Neural cell (in vitro differentiated cells): ENCODE measurements at regions not wholly inside any gene's neighbourhood (a gene's known extent, or its start where the extent isn't known, plus 50 kb on each side); places are given as distances from the start of the nearest gene placed in this dataset.
"Not testable (repeated sequence)": the region's sequence is repeated elsewhere in the genome, so short reads cannot be mapped to it uniquely, and the experiment has no call there.

Source experiments
- H2AFZ ChIP-seq: fragments of 200-600, 300-800 bp; sonication (generic), shearing (Covaris generic); 2 replicates; pipeline ENCODE4 v1.6.0; 2014; ENCODE audit warnings: low read depth, mild to moderate bottlenecking, antibody characterized with exemption, low read length, moderate library complexity
- H3F3A ChIP-seq: fragments of 200-600 bp; shearing (Covaris generic); 2 replicates; pipeline ENCODE4 v1.6.1; 2016; ENCODE audit warnings: mild to moderate bottlenecking, moderate library complexity, mixed read lengths, antibody characterized with exemption, low read length; ENCODE audit not compliant: insufficient read depth, poor library complexity, severe bottlenecking
- H3K27ac ChIP-seq: fragments of 200-600, 300-800 bp; sonication (generic), shearing (Covaris generic); 2 replicates; pipeline ENCODE4 v1.5.1; 2014; ENCODE audit warnings: mild to moderate bottlenecking, low read length, moderate library complexity
- H3K27me3 ChIP-seq: fragments of 300-800, 200-600 bp; sonication (generic), shearing (Covaris generic); 2 replicates; pipeline ENCODE4 v1.6.0; 2014; ENCODE audit warnings: mild to moderate bottlenecking, low read depth, low read length, moderate library complexity; ENCODE audit not compliant: insufficient read depth
- H3K36me3 ChIP-seq: fragments of 300-800, 200-600 bp; sonication (generic), shearing (Covaris generic); 2 replicates; pipeline ENCODE4 v1.5.1; 2014; ENCODE audit warnings: mild to moderate bottlenecking, antibody characterized with exemption, low read length, moderate library complexity; ENCODE audit not compliant: insufficient read depth
- H3K4me2 ChIP-seq: fragments of 300-800, 200-600 bp; sonication (generic), shearing (Covaris generic); 2 replicates; pipeline ENCODE4 v1.6.0; 2014; ENCODE audit warnings: mild to moderate bottlenecking, low read length
- H3K4me3 ChIP-seq: fragments of 300-800, 200-600 bp; sonication (generic), shearing (Covaris generic); 2 replicates; pipeline ENCODE4 v1.5.1; 2014; ENCODE audit warnings: mild to moderate bottlenecking, low read length, moderate library complexity
- H3K79me2 ChIP-seq: fragments of 200-600 bp; shearing (Covaris generic); replicated peaks from 2 replicates; pipeline ENCODE4 v1.6.0; 2014; ENCODE audit warnings: mild to moderate bottlenecking, low read length, moderate library complexity; ENCODE audit not compliant: insufficient read depth
- H3K9ac ChIP-seq: fragments of 300-800, 200-600 bp; sonication (generic), shearing (Covaris generic); 2 replicates; pipeline ENCODE4 v1.6.1; 2016; ENCODE audit warnings: mild to moderate bottlenecking, low read length, mixed read lengths
- H3K9me2 ChIP-seq: fragments of 200-600 bp; shearing (Covaris generic); 2 replicates; pipeline ENCODE4 v1.6.1; 2016; ENCODE audit warnings: mild to moderate bottlenecking, low read length, mixed read lengths; ENCODE audit not compliant: insufficient read depth
- H3K9me3 ChIP-seq: fragments of 200-600, 300-800 bp; sonication (generic), shearing (Covaris generic); 2 replicates; pipeline ENCODE4 v1.6.1; 2016; ENCODE audit warnings: mild to moderate bottlenecking, mixed run types, low read length, moderate library complexity, mixed read lengths
- H4K20me1 ChIP-seq: fragments of 200-600 bp; shearing (Covaris generic); 2 replicates; pipeline ENCODE4 v1.6.1; 2016; ENCODE audit warnings: mild to moderate bottlenecking, mixed run types; ENCODE audit not compliant: insufficient read depth
- CTCF ChIP-seq: fragments of 450-650 bp; IDR thresholded peaks from 2 replicates; pipeline ENCODE4 v1.5.1; 2014; ENCODE audit warnings: antibody characterized with exemption, mild to moderate bottlenecking, moderate library complexity; ENCODE audit not compliant: poor library complexity, severe bottlenecking
- EP300 ChIP-seq: fragments of 450-650 bp; conservative IDR thresholded peaks from 2 replicates; pipeline ENCODE4 v1.6.1; 2014; ENCODE audit warnings: antibody characterized with exemption, mild to moderate bottlenecking, moderate library complexity; ENCODE audit not compliant: poor library complexity, severe bottlenecking
- EZH2 ChIP-seq: fragments of 200-600, 300-800 bp; shearing (Covaris generic), sonication (generic); IDR thresholded peaks from 2 replicates; pipeline ENCODE4 v1.6.1; 2014; ENCODE audit warnings: antibody characterized with exemption, low read length, borderline replicate concordance, mild to moderate bottlenecking; ENCODE audit not compliant: insufficient read depth, poor library complexity, severe bottlenecking
- POLR2AphosphoS5 ChIP-seq: IDR thresholded peaks from 2 replicates; pipeline ENCODE4 v1.6.1; 2012
- RAD21 ChIP-seq: fragments of 450-650 bp; conservative IDR thresholded peaks from 2 replicates; pipeline ENCODE4 v1.6.1; 2014; ENCODE audit warnings: antibody characterized with exemption, mild to moderate bottlenecking, moderate library complexity
- REST ChIP-seq: IDR thresholded peaks from 2 replicates; pipeline ENCODE4 v1.6.1; 2012; ENCODE audit warnings: borderline replicate concordance
- SMC3 ChIP-seq: fragments of 450-650 bp; conservative IDR thresholded peaks from 2 replicates; pipeline ENCODE4 v1.6.1; 2014; ENCODE audit warnings: antibody characterized with exemption, mild to moderate bottlenecking, moderate library complexity; ENCODE audit not compliant: poor library complexity
- TAF1 ChIP-seq: IDR thresholded peaks from 2 replicates; pipeline ENCODE4 v1.6.1; 2012; ENCODE audit warnings: low read depth

- H3K27me3 ChIP-seq: no peaks in the 10 kb centered on the region
- no peaks in the 10 kb centered on the region for H4K20me1 ChIP-seq
- H3K9me2 ChIP-seq: no peaks in the 10 kb centered on the region
- H3K9me3 ChIP-seq: no peaks in the 10 kb centered on the region
- no peak overlapping the region for H3K27ac ChIP-seq
- no peaks in the 10 kb centered on the region for H3K79me2 ChIP-seq
- H3K36me3 ChIP-seq: no peaks in the 10 kb centered on the region
- no peak for TF ChIP-seq RAD21
- no peak for TF ChIP-seq TAF1
- no peak for TF ChIP-seq REST
- TF ChIP-seq EP300: no peak
- no peak for TF ChIP-seq SMC3
- no peak for TF ChIP-seq EZH2
- TF ChIP-seq POLR2AphosphoS5: no peak
- TF ChIP-seq CTCF: no peak
- H3K4me2 ChIP-seq: no peak overlapping the region
- H3F3A ChIP-seq: no peaks in the 10 kb centered on the region
- H3K9ac ChIP-seq: no peak overlapping the region
- H3K4me3 ChIP-seq: no peak overlapping the region
- H2AFZ ChIP-seq: no peak overlapping the region
These were observed 141.3 kb upstream of the MSX2 start for GRCh38 chr5:174583071-174583470.

GRCh38 chr5:174585472-174585871, 138.9 kb upstream of the MSX2 start:
- Histone ChIP-seq H3K36me3 (no peaks in the 10 kb centered on the region), H3K27ac (no peak overlapping the region), H2AFZ (no peak overlapping the region), H3F3A (no peaks in the 10 kb centered on the region), H3K9me2 (no peaks in the 10 kb centered on the region), H3K4me3 (no peak overlapping the region), H3K27me3 (no peaks in the 10 kb centered on the region), H3K9ac (no peak overlapping the region), H4K20me1 (no peaks in the 10 kb centered on the region), H3K9me3 (no peaks in the 10 kb centered on the region), H3K4me2 (no peak overlapping the region), H3K79me2 (no peaks in the 10 kb centered on the region)
- no peak for TF ChIP-seq POLR2AphosphoS5

GRCh38 chr5:174586163-174586562, 138.2 kb upstream of the MSX2 start:
- H3K9me3 ChIP-seq, H3K4me3 ChIP-seq: not testable (repeated sequence)

More at GRCh38 chr5:174586163-174586562, 138.2 kb upstream of the MSX2 start:
- not testable (repeated sequence) for H3K27ac ChIP-seq, H3F3A ChIP-seq, H3K36me3 ChIP-seq, H3K9me2 ChIP-seq, H3K27me3 ChIP-seq, H3K4me2 ChIP-seq, H2AFZ ChIP-seq, H4K20me1 ChIP-seq, H3K9ac ChIP-seq, H3K79me2 ChIP-seq
